ENCODE measurements at regions not wholly inside any gene's neighbourhood (a gene's known extent, or its start where the extent isn't known, plus 50 kb on each side); places are given as distances from the start of the nearest gene placed in this dataset.
A peak's percentile ranks its signal among the peaks of the same experiment; 100 is the strongest.
"Not testable (repeated sequence)": the region's sequence is repeated elsewhere in the genome, so short reads cannot be mapped to it uniquely, and the experiment has no call there.

DNA sequence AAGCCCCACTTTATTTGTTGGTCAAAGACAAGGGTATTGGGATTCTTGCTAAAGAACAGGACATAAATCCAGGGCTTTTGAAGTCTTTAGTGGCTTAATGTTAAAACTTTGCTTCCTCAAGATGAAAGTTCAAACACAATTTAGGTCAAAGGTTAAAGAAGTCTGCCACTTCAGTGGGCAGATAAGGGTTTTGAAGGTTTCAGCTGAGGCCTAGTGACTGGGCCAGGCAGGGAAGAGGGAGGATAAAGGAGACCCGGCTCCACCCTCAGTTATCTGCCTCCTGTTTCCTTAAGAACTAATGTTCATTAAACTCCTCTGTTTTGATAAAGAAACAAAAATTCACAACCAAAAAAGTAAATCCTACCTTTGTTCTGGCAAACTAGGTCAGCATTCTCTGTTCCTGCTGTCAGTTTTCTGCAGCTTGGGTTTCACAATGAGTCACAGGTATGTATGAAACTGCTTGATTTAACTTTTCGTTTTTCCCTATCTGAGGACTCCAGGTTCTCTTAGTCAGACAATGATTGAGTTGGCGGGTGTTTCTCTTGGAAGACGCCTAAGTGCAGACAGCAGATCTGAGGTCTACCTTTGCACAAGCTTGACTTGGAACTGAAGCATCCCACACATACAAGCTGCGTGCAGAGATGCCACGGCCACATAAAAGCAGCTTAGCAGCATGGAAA is 208.3 kb downstream of the EXOC5 start:
- TF ChIP-seq EZH2 (IDR thresholded peaks at IDR 0.05; ENCODE audit: borderline replicate concordance) (no peak), EZH2phosphoT487 (IDR thresholded peaks at IDR 0.05; ENCODE audit: low read depth, severe bottlenecking, unreplicated experiment) (no peak)
- TF ChIP-seq, protein P1, sequence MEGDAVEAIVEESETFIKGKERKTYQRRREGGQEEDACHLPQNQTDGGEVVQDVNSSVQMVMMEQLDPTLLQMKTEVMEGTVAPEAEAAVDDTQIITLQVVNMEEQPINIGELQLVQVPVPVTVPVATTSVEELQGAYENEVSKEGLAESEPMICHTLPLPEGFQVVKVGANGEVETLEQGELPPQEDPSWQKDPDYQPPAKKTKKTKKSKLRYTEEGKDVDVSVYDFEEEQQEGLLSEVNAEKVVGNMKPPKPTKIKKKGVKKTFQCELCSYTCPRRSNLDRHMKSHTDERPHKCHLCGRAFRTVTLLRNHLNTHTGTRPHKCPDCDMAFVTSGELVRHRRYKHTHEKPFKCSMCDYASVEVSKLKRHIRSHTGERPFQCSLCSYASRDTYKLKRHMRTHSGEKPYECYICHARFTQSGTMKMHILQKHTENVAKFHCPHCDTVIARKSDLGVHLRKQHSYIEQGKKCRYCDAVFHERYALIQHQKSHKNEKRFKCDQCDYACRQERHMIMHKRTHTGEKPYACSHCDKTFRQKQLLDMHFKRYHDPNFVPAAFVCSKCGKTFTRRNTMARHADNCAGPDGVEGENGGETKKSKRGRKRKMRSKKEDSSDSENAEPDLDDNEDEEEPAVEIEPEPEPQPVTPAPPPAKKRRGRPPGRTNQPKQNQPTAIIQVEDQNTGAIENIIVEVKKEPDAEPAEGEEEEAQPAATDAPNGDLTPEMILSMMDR (IDR thresholded peaks at IDR 0.05; ENCODE audit: poor library complexity): no peak
- Histone ChIP-seq H2AFZ (no peak overlapping the region), H3K4me2 (no peak overlapping the region), H3K36me3 (replicated peaks; ENCODE audit: insufficient read depth, low read depth) (no peaks in the 10 kb centered on the region), H3K9me2 (replicated peaks; ENCODE audit: insufficient read depth) (no peaks in the 10 kb centered on the region), H3K27me3 (peaks cover 4% of the 10 kb centered on the region), H3K79me2 (no peaks in the 10 kb centered on the region), H4K20me1 (ENCODE audit: insufficient read depth, poor library complexity, severe bottlenecking) (no peaks in the 10 kb centered on the region), H3K27ac (peak overlapping the region; percentile 21), H3K9me3 (ENCODE audit: low read depth) (no peaks in the 10 kb centered on the region), H3K4me1 (ENCODE audit: insufficient read depth) (peaks cover 10% of the 10 kb centered on the region), H3K4me3 (no peak overlapping the region)
- DNase-seq (ENCODE audit: low spot score): peak; percentile 34
- 30% methylated on average over 6 of the region's 6 CpGs for WGBS (ENCODE audit: low lambda C conversion rate, missing lambda C conversion rate)

DNA sequence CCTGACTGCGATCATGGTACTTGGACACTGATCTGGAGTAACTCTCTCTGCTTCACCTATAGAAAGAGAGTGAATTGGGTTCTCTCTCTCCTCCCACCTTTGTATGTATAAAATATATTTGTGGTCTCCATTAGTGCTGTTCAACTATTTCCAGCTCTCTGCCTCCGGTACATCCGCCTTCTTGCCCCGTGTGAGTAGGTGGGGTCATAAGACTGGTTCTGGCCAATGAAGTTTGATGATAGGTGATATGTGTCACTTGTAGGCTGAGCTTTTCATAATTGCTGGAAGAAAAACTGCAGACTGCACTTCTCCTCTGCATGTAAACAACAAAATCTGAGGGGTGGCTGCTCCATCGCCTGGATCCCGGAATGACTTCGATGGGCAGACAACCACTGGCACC is 210.4 kb downstream of the EXOC5 start:
- DNase-seq (ENCODE audit: low spot score): no peak
- H2AFZ ChIP-seq: no peak overlapping the region

DNA sequence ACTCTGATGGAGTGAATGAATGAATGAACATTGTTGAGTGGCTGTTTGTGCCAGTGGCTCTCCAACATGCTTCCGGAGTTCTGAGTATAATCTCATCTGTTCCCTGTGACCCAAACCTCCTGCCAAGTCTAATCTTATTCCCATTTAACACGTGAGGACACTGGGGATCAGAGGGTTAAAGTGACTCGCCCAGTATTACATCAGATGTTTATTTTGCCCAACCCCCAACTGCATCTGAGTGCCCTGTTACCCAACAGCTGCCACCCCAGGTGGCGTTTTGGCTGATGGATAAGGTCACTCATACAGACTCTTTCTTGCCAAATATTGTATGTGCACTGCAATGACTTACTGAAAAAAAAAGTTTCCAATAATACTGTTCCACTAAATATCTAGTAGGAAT is 210.9 kb downstream of the EXOC5 start:
- no peaks in the 10 kb centered on the region for H3K79me2 ChIP-seq
- WGBS (ENCODE audit: low lambda C conversion rate, missing lambda C conversion rate): 42% methylated on average over 4 of the region's 4 CpGs
- H3K9me2 ChIP-seq (replicated peaks; ENCODE audit: insufficient read depth): no peaks in the 10 kb centered on the region
- DNase-seq (ENCODE audit: low spot score): peak; percentile 10
- no peak overlapping the region for H3K4me2 ChIP-seq
- no peak overlapping the region for H3K27ac ChIP-seq
- TF ChIP-seq, protein P1 (IDR thresholded peaks at IDR 0.05; ENCODE audit: poor library complexity): no peak
- TF ChIP-seq EZH2 (IDR thresholded peaks at IDR 0.05; ENCODE audit: borderline replicate concordance) (no peak), EZH2phosphoT487 (IDR thresholded peaks at IDR 0.05; ENCODE audit: low read depth, severe bottlenecking, unreplicated experiment) (no peak)
- no peaks in the 10 kb centered on the region for H4K20me1 ChIP-seq (ENCODE audit: insufficient read depth, poor library complexity, severe bottlenecking)
- no peak overlapping the region for H2AFZ ChIP-seq
- H3K4me1 ChIP-seq (ENCODE audit: insufficient read depth): peaks cover 10% of the 10 kb centered on the region
- H3K4me3 ChIP-seq: no peak overlapping the region
- H3K27me3 ChIP-seq: no peaks in the 10 kb centered on the region
- H3K36me3 ChIP-seq (replicated peaks; ENCODE audit: insufficient read depth, low read depth): no peaks in the 10 kb centered on the region
- no peaks in the 10 kb centered on the region for H3K9me3 ChIP-seq (ENCODE audit: low read depth)

More for the DNA sequence above, 210.4 kb downstream of the EXOC5 start:
- no peaks in the 10 kb centered on the region for H4K20me1 ChIP-seq (ENCODE audit: insufficient read depth, poor library complexity, severe bottlenecking)
- H3K9me3 ChIP-seq (ENCODE audit: low read depth): no peaks in the 10 kb centered on the region
- no peak overlapping the region for H3K27ac ChIP-seq
- H3K36me3 ChIP-seq (replicated peaks; ENCODE audit: insufficient read depth, low read depth): no peaks in the 10 kb centered on the region
- 71% methylated on average over 7 of the region's 7 CpGs for whole genome bisulfite sequencing (ENCODE audit: low lambda C conversion rate, missing lambda C conversion rate)
- H3K27me3 ChIP-seq: no peaks in the 10 kb centered on the region
- peaks cover 10% of the 10 kb centered on the region for H3K4me1 ChIP-seq (ENCODE audit: insufficient read depth)
- H3K9me2 ChIP-seq (replicated peaks; ENCODE audit: insufficient read depth): no peaks in the 10 kb centered on the region
- no peaks in the 10 kb centered on the region for H3K79me2 ChIP-seq
- no peak for TF ChIP-seq EZH2 (IDR thresholded peaks at IDR 0.05; ENCODE audit: borderline replicate concordance)
- no peak for TF ChIP-seq EZH2phosphoT487 (IDR thresholded peaks at IDR 0.05; ENCODE audit: low read depth, severe bottlenecking, unreplicated experiment)
- TF ChIP-seq, protein P1 (IDR thresholded peaks at IDR 0.05; ENCODE audit: poor library complexity): no peak
- no peak overlapping the region for H3K4me3 ChIP-seq
- no peak overlapping the region for H3K4me2 ChIP-seq

DNA sequence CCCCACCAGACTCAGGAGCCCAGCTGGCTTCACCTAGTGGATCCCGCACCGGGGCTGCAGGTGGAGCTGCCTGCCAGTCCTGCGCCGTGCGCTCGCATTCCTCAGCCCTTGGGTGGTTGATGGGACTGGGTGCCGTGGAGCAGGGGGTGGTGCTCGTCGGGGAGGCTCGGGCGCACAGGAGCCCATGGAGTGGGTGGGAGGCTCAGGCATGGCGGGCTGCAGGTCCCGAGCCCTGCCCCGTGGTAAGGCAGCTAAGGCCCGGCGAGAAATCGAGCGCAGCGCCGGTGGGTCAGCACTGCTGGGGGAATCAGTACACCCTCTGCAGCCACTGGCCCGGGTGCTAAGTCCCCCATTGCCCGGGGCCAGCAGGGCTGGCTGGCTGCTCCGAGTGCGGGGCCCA is 212.2 kb downstream of the EXOC5 start:
- H3K9me3 ChIP-seq (ENCODE audit: low read depth); DNase-seq (ENCODE audit: low spot score); H3K79me2 ChIP-seq; H3K27me3 ChIP-seq; H3K9me2 ChIP-seq (replicated peaks; ENCODE audit: insufficient read depth); H3K4me3 ChIP-seq; H3K27ac ChIP-seq; H3K4me2 ChIP-seq; H3K36me3 ChIP-seq (replicated peaks; ENCODE audit: insufficient read depth, low read depth); H2AFZ ChIP-seq; H3K4me1 ChIP-seq (ENCODE audit: insufficient read depth); H4K20me1 ChIP-seq (ENCODE audit: insufficient read depth, poor library complexity, severe bottlenecking): not testable (repeated sequence)
- WGBS (ENCODE audit: low lambda C conversion rate, missing lambda C conversion rate): 99% methylated on average over 16 of the region's 24 CpGs

Data from hepatocyte (in vitro differentiated cells).